ENCODE measurements at regions not wholly inside any gene's neighbourhood (a gene's known extent, or its start where the extent isn't known, plus 50 kb on each side); places are given as distances from the start of the nearest gene placed in this dataset.

DNA sequence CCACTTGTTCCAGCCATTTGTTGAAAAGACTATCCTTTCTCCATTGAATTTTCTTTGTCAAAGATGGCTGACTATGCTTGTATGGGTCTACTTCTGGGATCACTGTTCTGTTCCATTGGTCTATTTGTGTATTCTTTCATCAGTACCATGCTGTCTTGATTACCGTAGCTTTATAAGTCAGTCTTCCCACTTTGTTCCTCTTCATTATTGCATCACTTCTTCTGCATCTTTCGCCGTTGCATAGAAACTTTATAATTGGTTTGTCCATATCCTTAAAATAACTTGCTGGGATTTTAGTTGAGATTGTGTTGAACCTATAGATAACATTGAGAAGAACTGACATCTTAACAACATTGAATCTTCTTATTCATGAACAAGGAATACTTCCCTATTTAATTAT is 598.8 kb downstream of the TBC1D22A start:
- H3K9me2 ChIP-seq (replicated peaks; ENCODE audit: insufficient read depth, low read length), result no peaks in the 10 kb centered on the region
- no peak overlapping the region for H3K4me3 ChIP-seq (ENCODE audit: low read length)
- H3K4me2 ChIP-seq (ENCODE audit: low read depth, low read length), result no peak overlapping the region
- H3K27me3 ChIP-seq (replicated peaks; ENCODE audit: insufficient read depth, low read length), result no peaks in the 10 kb centered on the region
- no peak overlapping the region for H3K27ac ChIP-seq (ENCODE audit: low read length)
- no peaks in the 10 kb centered on the region for H3K4me1 ChIP-seq (ENCODE audit: low read length)
- H3K79me2 ChIP-seq (ENCODE audit: low read length), result no peaks in the 10 kb centered on the region
- no peak overlapping the region for H2AFZ ChIP-seq (ENCODE audit: low read length)
- H3K9me3 ChIP-seq (replicated peaks; ENCODE audit: insufficient read depth, low read length), result no peaks in the 10 kb centered on the region
- no peak overlapping the region for H3K9ac ChIP-seq (ENCODE audit: low read length)
- TF ChIP-seq EZH2 (optimal IDR thresholded peaks at IDR 0.05; ENCODE audit: low read depth, low read length) (no peak), EZH2phosphoT487 (IDR thresholded peaks at IDR 0.05; ENCODE audit: low read length) (no peak)
- TF ChIP-seq, protein P1, sequence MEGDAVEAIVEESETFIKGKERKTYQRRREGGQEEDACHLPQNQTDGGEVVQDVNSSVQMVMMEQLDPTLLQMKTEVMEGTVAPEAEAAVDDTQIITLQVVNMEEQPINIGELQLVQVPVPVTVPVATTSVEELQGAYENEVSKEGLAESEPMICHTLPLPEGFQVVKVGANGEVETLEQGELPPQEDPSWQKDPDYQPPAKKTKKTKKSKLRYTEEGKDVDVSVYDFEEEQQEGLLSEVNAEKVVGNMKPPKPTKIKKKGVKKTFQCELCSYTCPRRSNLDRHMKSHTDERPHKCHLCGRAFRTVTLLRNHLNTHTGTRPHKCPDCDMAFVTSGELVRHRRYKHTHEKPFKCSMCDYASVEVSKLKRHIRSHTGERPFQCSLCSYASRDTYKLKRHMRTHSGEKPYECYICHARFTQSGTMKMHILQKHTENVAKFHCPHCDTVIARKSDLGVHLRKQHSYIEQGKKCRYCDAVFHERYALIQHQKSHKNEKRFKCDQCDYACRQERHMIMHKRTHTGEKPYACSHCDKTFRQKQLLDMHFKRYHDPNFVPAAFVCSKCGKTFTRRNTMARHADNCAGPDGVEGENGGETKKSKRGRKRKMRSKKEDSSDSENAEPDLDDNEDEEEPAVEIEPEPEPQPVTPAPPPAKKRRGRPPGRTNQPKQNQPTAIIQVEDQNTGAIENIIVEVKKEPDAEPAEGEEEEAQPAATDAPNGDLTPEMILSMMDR (IDR thresholded peaks at IDR 0.05; ENCODE audit: low read length), result no peak
- H4K20me1 ChIP-seq (ENCODE audit: insufficient read depth, low read length), result no peaks in the 10 kb centered on the region
- no peak for DNase-seq
- H3F3A ChIP-seq (ENCODE audit: insufficient read depth, low read length), result no peaks in the 10 kb centered on the region
- no peaks in the 10 kb centered on the region for H3K36me3 ChIP-seq (replicated peaks; ENCODE audit: insufficient read depth, low read length)

DNA sequence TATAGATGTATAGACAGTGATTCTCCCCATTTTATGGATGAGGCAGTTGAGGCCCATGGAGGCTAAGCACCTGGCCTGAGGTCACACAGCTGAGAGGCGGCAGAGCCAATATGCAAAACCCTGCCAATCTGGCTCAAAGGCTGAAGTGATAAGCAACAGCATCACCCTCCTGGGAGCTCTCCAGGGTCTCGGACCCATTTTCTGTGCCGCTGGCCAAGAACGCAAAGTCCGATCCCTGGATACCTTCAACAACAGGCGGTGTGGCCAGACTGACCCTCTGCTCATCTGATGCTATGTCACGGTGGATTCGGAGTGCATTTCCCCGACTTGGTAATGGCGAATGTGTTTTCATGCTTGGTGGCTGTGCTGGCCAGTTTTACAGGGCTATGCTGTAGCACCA is 595.0 kb downstream of the TBC1D22A start:
- H3K9me3 ChIP-seq (replicated peaks; ENCODE audit: insufficient read depth, low read length), result no peaks in the 10 kb centered on the region
- no peak overlapping the region for H3K27ac ChIP-seq (ENCODE audit: low read length)
- H3K9me2 ChIP-seq (replicated peaks; ENCODE audit: insufficient read depth, low read length), result no peaks in the 10 kb centered on the region
- H2AFZ ChIP-seq (ENCODE audit: low read length), result no peak overlapping the region
- H4K20me1 ChIP-seq (ENCODE audit: insufficient read depth, low read length), result no peaks in the 10 kb centered on the region
- no peaks in the 10 kb centered on the region for H3K27me3 ChIP-seq (replicated peaks; ENCODE audit: insufficient read depth, low read length)
- H3K4me1 ChIP-seq (ENCODE audit: low read length), result no peaks in the 10 kb centered on the region
- H3K4me3 ChIP-seq (ENCODE audit: low read length), result no peak overlapping the region
- no peaks in the 10 kb centered on the region for H3K36me3 ChIP-seq (replicated peaks; ENCODE audit: insufficient read depth, low read length)
- no peaks in the 10 kb centered on the region for H3F3A ChIP-seq (ENCODE audit: insufficient read depth, low read length)
- H3K4me2 ChIP-seq (ENCODE audit: low read depth, low read length), result no peak overlapping the region
- H3K79me2 ChIP-seq (ENCODE audit: low read length), result no peaks in the 10 kb centered on the region
- TF ChIP-seq EZH2 (optimal IDR thresholded peaks at IDR 0.05; ENCODE audit: low read depth, low read length), result no peak
- TF ChIP-seq EZH2phosphoT487 (IDR thresholded peaks at IDR 0.05; ENCODE audit: low read length), result no peak
- TF ChIP-seq, protein P1 (IDR thresholded peaks at IDR 0.05; ENCODE audit: low read length), result no peak
- no peak for DNase-seq
- H3K9ac ChIP-seq (ENCODE audit: low read length), result no peak overlapping the region

DNA sequence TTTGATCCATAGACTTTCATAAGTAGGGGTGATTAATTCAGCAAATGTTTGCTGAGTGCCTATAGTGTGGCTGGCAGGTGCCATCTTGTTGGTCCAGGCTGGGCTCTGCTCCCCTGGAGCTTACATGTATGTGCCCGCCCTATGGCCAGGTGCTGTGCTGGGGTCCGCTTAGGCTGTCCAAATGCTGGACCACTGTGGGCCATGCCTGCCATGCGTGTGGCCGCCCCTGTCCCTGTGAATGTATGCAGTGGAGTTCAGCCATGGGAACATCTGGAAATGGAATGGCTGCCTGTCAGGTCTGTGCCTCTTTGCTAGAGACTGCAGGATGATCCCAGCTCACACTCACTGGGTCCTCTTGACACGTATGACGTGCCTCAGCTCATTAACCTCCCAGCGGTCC is 594.6 kb downstream of the TBC1D22A start:
- DNase-seq, result no peak
- H2AFZ ChIP-seq (ENCODE audit: low read length), result no peak overlapping the region
- no peaks in the 10 kb centered on the region for H3K9me2 ChIP-seq (replicated peaks; ENCODE audit: insufficient read depth, low read length)
- TF ChIP-seq, protein P1 (IDR thresholded peaks at IDR 0.05; ENCODE audit: low read length), result no peak
- TF ChIP-seq EZH2 (optimal IDR thresholded peaks at IDR 0.05; ENCODE audit: low read depth, low read length) (no peak), EZH2phosphoT487 (IDR thresholded peaks at IDR 0.05; ENCODE audit: low read length) (no peak)
- no peaks in the 10 kb centered on the region for H3K27me3 ChIP-seq (replicated peaks; ENCODE audit: insufficient read depth, low read length)
- H3K9ac ChIP-seq (ENCODE audit: low read length), result no peak overlapping the region
- no peaks in the 10 kb centered on the region for H3F3A ChIP-seq (ENCODE audit: insufficient read depth, low read length)
- no peaks in the 10 kb centered on the region for H3K79me2 ChIP-seq (ENCODE audit: low read length)
- no peaks in the 10 kb centered on the region for H4K20me1 ChIP-seq (ENCODE audit: insufficient read depth, low read length)
- no peaks in the 10 kb centered on the region for H3K4me1 ChIP-seq (ENCODE audit: low read length)
- no peak overlapping the region for H3K4me3 ChIP-seq (ENCODE audit: low read length)
- H3K27ac ChIP-seq (ENCODE audit: low read length), result no peak overlapping the region
- H3K4me2 ChIP-seq (ENCODE audit: low read depth, low read length), result no peak overlapping the region
- no peaks in the 10 kb centered on the region for H3K36me3 ChIP-seq (replicated peaks; ENCODE audit: insufficient read depth, low read length)
- H3K9me3 ChIP-seq (replicated peaks; ENCODE audit: insufficient read depth, low read length), result no peaks in the 10 kb centered on the region

Measured in MM.1S (cell line).